ENCODE measurements at regions not wholly inside any gene's neighbourhood (a gene's known extent, or its start where the extent isn't known, plus 50 kb on each side); places are given as distances from the start of the nearest gene placed in this dataset.

DNA sequence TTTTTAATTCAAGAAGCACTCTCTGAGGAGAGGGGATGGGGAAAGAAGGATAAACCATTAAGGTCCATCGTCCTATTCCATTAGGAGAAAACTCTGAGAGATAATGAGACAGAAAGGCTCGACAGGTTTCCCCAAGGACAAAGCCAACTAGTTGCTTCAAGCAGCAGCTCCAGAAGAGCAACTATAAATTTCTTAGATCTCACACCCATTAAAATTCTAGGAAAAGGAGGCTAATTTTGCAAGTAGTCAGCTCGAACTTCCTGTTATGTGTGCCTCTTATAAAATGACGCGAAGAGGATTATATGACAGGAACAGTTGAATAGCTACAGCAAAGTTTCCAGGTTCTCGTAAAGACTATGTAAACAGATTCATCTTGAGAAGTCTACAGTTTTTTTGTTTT is 52.0 kb upstream of the ST8SIA6 start:
- intact Hi-C loops (cut with DNase I; ENCODE audit: low total_unique reads): no loop called here

DNA sequence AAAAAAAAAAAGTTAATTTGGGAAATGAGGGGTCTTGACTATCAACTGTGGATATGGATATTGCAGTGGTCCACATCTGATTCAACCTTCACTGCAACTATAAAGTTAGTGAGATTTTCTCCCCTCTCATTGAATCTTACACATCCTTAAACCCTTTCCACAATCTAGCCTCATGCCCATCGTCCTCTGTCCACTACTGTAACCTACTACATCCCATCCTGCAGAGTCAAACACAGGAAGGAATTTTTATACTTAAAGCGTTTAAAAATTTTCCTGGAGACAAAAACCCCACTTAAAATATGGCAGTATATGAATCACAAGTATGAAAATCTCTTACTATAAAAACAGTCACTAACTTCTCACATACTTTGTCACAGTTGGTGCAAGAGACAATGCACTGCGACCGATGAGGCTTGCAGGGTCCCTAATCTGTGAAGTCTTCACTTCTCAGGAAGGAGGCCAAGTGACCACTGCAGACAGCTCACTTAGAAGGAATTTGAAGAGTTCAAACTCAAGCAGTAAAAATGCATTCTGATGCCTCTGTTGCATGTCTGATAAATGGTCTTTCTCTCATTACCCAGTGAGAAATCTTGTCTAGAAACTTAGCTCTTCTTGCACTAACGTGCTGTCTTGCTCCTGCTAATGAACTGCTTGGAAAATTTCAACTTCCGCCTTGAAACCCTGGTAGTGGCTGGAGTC is 50.3 kb upstream of the ST8SIA6 start:
- Histone ChIP-seq H3K27me3 (no peaks in the 10 kb centered on the region), H3K27ac (no peak overlapping the region), H3K4me3 (no peak overlapping the region), H3K4me1 (no peaks in the 10 kb centered on the region), H3K36me3 (no peaks in the 10 kb centered on the region), H3K9me3 (no peaks in the 10 kb centered on the region)
- TF ChIP-seq, protein P1, sequence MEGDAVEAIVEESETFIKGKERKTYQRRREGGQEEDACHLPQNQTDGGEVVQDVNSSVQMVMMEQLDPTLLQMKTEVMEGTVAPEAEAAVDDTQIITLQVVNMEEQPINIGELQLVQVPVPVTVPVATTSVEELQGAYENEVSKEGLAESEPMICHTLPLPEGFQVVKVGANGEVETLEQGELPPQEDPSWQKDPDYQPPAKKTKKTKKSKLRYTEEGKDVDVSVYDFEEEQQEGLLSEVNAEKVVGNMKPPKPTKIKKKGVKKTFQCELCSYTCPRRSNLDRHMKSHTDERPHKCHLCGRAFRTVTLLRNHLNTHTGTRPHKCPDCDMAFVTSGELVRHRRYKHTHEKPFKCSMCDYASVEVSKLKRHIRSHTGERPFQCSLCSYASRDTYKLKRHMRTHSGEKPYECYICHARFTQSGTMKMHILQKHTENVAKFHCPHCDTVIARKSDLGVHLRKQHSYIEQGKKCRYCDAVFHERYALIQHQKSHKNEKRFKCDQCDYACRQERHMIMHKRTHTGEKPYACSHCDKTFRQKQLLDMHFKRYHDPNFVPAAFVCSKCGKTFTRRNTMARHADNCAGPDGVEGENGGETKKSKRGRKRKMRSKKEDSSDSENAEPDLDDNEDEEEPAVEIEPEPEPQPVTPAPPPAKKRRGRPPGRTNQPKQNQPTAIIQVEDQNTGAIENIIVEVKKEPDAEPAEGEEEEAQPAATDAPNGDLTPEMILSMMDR (IDR thresholded peaks at IDR 0.05): no peak
- intact Hi-C loops (cut with DNase I; ENCODE audit: low total_unique reads): no loop called here
- DNase-seq: no peak

More for the DNA sequence above, 52.0 kb upstream of the ST8SIA6 start:
- H3K27me3 ChIP-seq: no peaks in the 10 kb centered on the region
- no peaks in the 10 kb centered on the region for H3K36me3 ChIP-seq
- no peak for DNase-seq
- H3K4me1 ChIP-seq: no peaks in the 10 kb centered on the region
- H3K4me3 ChIP-seq: no peak overlapping the region
- no peak overlapping the region for H3K27ac ChIP-seq
- TF ChIP-seq, protein P1 (IDR thresholded peaks at IDR 0.05): no peak
- H3K9me3 ChIP-seq: no peaks in the 10 kb centered on the region
